GM12891 (cell line): ENCODE measurements at regions not wholly inside any gene's neighbourhood (a gene's known extent, or its start where the extent isn't known, plus 50 kb on each side); places are given as distances from the start of the nearest gene placed in this dataset.

Source experiments
- DNase-seq: peaks from one replicate; pipeline ENCODE4 v3.0.0; 2011; ENCODE audit warnings: low spot score; ENCODE audit not compliant: insufficient read length
- FAIRE-seq: peaks from 2 replicates; lab custom pipeline; 2011; peaks lifted over from hg19 to GRCh38; lab: Jason Lieb, UNC
- PAX5 ChIP-seq: IDR thresholded peaks from 2 replicates; pipeline ENCODE4 v1.6.1; 2011; ENCODE audit warnings: low read length, moderate library complexity, mild to moderate bottlenecking; ENCODE audit not compliant: insufficient read depth, severe bottlenecking
- POLR2A ChIP-seq: IDR thresholded peaks from 2 replicates; pipeline ENCODE4 v1.6.1; 2011; ENCODE audit warnings: low read depth, low read length, control low read depth
- POLR2AphosphoS5 ChIP-seq: IDR thresholded peaks from 2 replicates; pipeline ENCODE4 v1.6.1; 2011; ENCODE audit warnings: low read depth, low read length, control low read depth
- POU2F2 ChIP-seq: IDR thresholded peaks from 2 replicates; pipeline ENCODE4 v1.6.1; 2011; ENCODE audit warnings: low read depth, mild to moderate bottlenecking, control low read depth, low read length, moderate library complexity
- SPI1 ChIP-seq: IDR thresholded peaks from 2 replicates; pipeline ENCODE4 v1.6.1; 2011; ENCODE audit warnings: low read depth, low read length, control low read depth
- TAF1 ChIP-seq: IDR thresholded peaks from 2 replicates; pipeline ENCODE4 v1.6.1; 2011; ENCODE audit warnings: low read depth, low read length, control low read depth

GRCh38 chr10:44244745-44245600 is 139.9 kb downstream of the CXCL12 start:
- no peak for DNase-seq
- no peak for FAIRE-seq
- TF ChIP-seq POLR2A = no peak
- TF ChIP-seq SPI1 = no peak
- TF ChIP-seq PAX5 = no peak
- no peak for TF ChIP-seq TAF1
- no peak for TF ChIP-seq POLR2AphosphoS5
- TF ChIP-seq POU2F2 = no peak

DNA sequence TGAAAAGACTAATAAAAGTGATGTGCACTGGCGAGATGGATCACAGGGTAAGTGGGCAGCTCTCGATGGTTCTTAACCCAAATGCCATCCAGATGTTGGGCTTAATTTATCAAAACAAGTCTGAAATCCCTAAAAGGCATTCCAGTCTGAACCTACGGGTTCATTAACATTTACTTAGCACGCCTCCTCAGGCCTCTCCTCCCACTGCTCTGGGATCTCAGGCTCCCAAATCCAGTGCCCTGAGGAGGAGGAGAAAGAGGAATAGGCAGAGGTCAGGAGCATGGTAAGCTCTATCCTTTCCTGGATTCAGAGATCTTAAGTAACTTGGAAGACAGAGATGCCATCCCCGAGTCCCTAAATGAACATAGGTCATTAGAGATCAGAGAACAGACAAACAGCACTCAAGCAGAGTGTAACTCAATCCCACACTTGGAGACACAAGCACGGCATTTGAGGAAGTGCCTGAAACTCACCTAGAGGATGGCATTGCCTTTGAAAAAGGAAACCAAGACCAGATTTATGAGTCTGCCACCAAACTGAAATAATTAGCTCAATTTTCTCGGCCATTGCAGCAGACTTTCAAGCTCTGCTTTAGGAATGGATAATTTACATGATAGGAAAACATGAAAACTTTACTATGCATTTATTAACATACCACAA is 140.9 kb downstream of the CXCL12 start:
- TF ChIP-seq POLR2A (no peak), POU2F2 (no peak), TAF1 (no peak), POLR2AphosphoS5 (no peak), SPI1 (no peak), PAX5 (no peak)
- no peak for DNase-seq
- FAIRE-seq = no peak

DNA sequence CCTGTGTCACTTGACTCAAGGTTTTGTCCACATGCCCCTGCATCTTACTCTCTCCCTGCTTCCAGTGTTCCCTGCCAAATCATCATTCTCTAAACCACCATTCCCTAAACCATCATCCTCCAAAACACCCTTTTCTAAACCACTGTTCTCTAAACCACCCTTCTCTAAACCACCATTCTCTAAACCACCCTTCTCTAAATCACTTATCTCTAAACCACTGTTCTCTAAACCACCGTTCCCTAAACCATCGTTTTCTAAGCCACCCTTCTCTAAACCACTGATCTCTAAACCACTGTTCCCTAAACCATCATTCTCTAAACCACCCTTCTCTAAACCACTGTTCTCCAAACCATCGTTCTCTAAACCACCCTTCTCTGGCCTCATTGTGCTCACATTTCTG is 142.1 kb downstream of the CXCL12 start:
- DNase-seq (no peak), FAIRE-seq (no peak)
- no peak for TF ChIP-seq TAF1
- no peak for TF ChIP-seq POU2F2
- no peak for TF ChIP-seq SPI1
- no peak for TF ChIP-seq PAX5
- TF ChIP-seq POLR2A = no peak
- no peak for TF ChIP-seq POLR2AphosphoS5

GRCh38 chr10:44242091-44242490 is 142.8 kb downstream of the CXCL12 start:
- TF ChIP-seq SPI1 (no peak), TAF1 (no peak), POU2F2 (no peak), POLR2AphosphoS5 (no peak)

DNA sequence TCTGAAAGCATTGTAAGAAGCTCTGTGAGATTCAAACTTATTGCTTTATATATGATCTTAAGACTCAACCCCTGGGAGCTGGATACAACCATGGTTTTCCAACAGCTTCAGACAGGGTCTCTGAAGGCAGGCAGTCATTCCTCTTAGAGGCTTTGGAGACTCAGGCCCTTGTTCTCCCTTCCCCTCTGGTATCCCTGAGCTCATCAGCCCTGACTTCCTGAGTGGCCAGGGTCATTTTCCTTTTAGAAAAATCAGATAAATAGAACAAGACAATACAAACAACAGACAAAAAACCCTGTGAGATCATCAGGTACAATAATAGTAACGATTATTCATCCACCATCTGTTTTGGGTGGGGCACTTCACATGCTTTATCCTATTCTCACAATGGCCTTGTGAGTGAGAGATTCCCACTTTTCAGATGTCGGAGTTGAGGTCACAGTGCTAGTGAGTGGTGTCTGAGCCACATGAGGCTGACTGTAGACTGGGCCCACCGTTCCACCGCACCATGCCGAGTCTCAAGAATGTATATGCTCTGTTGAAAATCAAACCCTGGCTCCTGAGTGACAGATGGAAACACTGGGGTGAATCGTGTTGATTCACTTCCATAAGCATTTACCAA is 144.2 kb downstream of the CXCL12 start:
- TF ChIP-seq PAX5 = no peak
- FAIRE-seq (no peak), DNase-seq (no peak)

More at GRCh38 chr10:44242091-44242490, 142.8 kb downstream of the CXCL12 start:
- FAIRE-seq (no peak), DNase-seq (no peak)

- DNase-seq (no peak), FAIRE-seq (no peak)
- TF ChIP-seq TAF1 = no peak
- TF ChIP-seq POLR2AphosphoS5 = no peak
- no peak for TF ChIP-seq PAX5
- TF ChIP-seq SPI1 = no peak
- TF ChIP-seq POU2F2 = no peak
- TF ChIP-seq POLR2A = no peak
Observed at GRCh38 chr10:44238212-44238611, 146.7 kb downstream of the CXCL12 start.

GRCh38 chr10:44237364-44238049 is 147.4 kb downstream of the CXCL12 start:
- FAIRE-seq (no peak), DNase-seq (no peak)
- TF ChIP-seq SPI1 = no peak

- no peak for FAIRE-seq
- TF ChIP-seq PAX5 (no peak), TAF1 (no peak), POLR2AphosphoS5 (no peak), SPI1 (no peak), POLR2A (no peak), POU2F2 (no peak)
Observed at GRCh38 chr10:44235363-44235762, 149.5 kb downstream of the CXCL12 start.

GRCh38 chr10:44234483-44234875 is 150.4 kb downstream of the CXCL12 start:
- no peak for TF ChIP-seq POLR2A
- no peak for TF ChIP-seq TAF1
- TF ChIP-seq POLR2AphosphoS5 = no peak
- TF ChIP-seq POU2F2 = no peak
- no peak for TF ChIP-seq SPI1
- TF ChIP-seq PAX5 = no peak
- FAIRE-seq = no peak
- no peak for DNase-seq

More at GRCh38 chr10:44235363-44235762, 149.5 kb downstream of the CXCL12 start:
- no peak for DNase-seq
